MCF 10A (cell line): ENCODE measurements at regions not wholly inside any gene's neighbourhood (a gene's known extent, or its start where the extent isn't known, plus 50 kb on each side); places are given as distances from the start of the nearest gene placed in this dataset.

Experiments used
- BruUV-seq: library from RNA; stranded (reverse); fragments of 400-500 nt; replicated peaks from 2 replicates; lab custom pipeline; 2021; lab: Mats Ljungman, UMichigan
- CTCF ChIA-PET: fragments of 300-600 bp; sonication (Branson Sonifier 250); formaldehyde crosslinking; extraction: SDS; loops from one replicate; lab custom pipeline; 2021; ENCODE audit warnings: antibody characterized with exemption, inconsistent platforms; lab: Yijun Ruan, JAX
- POLR2A ChIA-PET: fragments of 300-600, 350-650 bp; sonication (Branson Sonifier 250); formaldehyde crosslinking; extraction: SDS; loops from one replicate; lab custom pipeline; 2020; ENCODE audit warnings: antibody characterized with exemption, inconsistent platforms; lab: Yijun Ruan, JAX
- DNase-seq: peaks from one replicate; pipeline ENCODE4 v3.0.0-alpha.2; 2018; ENCODE audit not compliant: unreplicated experiment
- H3K27ac Mint-ChIP-seq: one replicate; pipeline ENCODE4 v1.8.0; 2022; ENCODE audit warnings: mild to moderate bottlenecking, low read depth, mixed read lengths; ENCODE audit not compliant: unreplicated experiment
- H3K27me3 Mint-ChIP-seq: one replicate; pipeline ENCODE4 v1.8.0; 2022; ENCODE audit warnings: mixed read lengths; ENCODE audit not compliant: insufficient read depth, unreplicated experiment
- H3K36me3 Mint-ChIP-seq: one replicate; pipeline ENCODE4 v1.8.0; 2022; ENCODE audit warnings: mild to moderate bottlenecking, moderate library complexity, mixed read lengths; ENCODE audit not compliant: insufficient read depth, unreplicated experiment
- H3K4me1 Mint-ChIP-seq: one replicate; pipeline ENCODE4 v1.8.0; 2022; ENCODE audit warnings: mixed read lengths; ENCODE audit not compliant: insufficient read depth, unreplicated experiment
- H3K4me3 Mint-ChIP-seq: one replicate; pipeline ENCODE4 v1.8.0; 2022; ENCODE audit warnings: mild to moderate bottlenecking, moderate library complexity, mixed read lengths; ENCODE audit not compliant: unreplicated experiment
- H3K9me3 Mint-ChIP-seq: one replicate; pipeline ENCODE4 v1.8.0; 2022; ENCODE audit warnings: mixed read lengths; ENCODE audit not compliant: unreplicated experiment
- intact Hi-C: fragments of 100-400 bp; cut with micrococcal nuclease; formaldehyde crosslinking; loops from 2 replicates; pipeline ENCODE4 v1.14.1; 2022
- TF ChIP-seq, protein P1 (sequence below): fragments of 200-600 bp; IDR thresholded peaks from one replicate; pipeline ENCODE4 v1.8.0; 2022; ENCODE audit warnings: antibody characterized with exemption, mild to moderate bottlenecking; ENCODE audit not compliant: unreplicated experiment

DNA sequence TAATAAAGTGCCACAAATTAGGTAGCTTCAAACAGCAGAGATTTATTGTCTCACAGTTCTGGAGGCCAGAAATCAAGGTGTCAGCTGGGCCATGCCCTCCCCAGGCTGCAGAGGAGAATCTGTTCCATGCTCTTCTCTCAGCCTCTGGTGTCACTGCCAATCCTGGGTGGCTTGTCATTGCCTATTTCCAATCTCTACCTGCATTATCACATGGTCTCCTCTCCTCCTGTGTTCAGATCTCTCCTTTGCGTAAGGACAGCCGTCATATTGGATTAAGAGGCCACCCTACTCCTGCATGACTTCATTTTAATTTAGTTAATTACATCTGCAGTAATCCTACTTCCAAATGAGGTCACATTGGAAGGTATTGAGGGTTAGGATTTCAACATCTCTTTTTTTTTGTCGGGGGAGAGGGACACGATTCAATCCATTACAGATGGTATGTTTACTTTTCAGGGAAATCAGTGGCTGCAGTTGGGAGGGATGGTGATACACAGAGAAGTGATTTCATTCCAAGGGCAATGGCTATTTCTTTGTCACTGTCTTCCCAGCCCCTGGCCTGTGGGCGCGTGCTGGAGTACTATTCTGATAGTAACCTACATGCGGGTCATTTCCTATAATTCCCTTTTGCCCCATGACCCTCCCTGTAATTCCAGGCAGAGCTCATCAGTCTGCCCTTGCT lies 169.4 kb downstream of the MINAR1 start:
- CTCF ChIA-PET = interaction anchor here (0.6 to 0.7 kb wide), 2 partner anchors 345 to 455 kb away, joined by 3 to 4 read pairs; no protein-coding TSS in a partner anchor

DNA sequence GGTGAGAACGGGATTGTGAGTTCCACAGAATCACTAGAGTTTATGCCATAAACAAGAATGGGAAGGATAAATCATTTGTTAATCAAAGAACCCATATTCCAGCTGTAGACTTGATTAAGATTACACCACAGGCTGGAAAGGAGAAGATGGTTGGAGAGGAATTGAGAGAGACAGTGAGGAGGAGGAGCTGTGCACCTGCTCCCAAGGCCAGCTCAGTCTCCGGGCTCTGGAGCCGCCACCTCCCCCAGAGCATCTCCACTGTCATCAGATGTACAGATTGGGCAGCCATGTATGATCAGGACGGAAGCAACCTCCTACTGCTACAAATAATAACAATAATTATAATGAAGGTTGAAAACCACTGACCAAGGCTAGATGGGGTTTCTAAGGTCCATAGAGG lies 170.0 kb downstream of the MINAR1 start:
- BruUV-seq = no TSS peak
- intact Hi-C loops = no loop called here
- POLR2A ChIA-PET = no interaction called here

More for the DNA sequence above, 169.4 kb downstream of the MINAR1 start:
- H3K27ac Mint-ChIP-seq = no peak overlapping the region
- DNase-seq = no peak
- TF ChIP-seq, protein P1, sequence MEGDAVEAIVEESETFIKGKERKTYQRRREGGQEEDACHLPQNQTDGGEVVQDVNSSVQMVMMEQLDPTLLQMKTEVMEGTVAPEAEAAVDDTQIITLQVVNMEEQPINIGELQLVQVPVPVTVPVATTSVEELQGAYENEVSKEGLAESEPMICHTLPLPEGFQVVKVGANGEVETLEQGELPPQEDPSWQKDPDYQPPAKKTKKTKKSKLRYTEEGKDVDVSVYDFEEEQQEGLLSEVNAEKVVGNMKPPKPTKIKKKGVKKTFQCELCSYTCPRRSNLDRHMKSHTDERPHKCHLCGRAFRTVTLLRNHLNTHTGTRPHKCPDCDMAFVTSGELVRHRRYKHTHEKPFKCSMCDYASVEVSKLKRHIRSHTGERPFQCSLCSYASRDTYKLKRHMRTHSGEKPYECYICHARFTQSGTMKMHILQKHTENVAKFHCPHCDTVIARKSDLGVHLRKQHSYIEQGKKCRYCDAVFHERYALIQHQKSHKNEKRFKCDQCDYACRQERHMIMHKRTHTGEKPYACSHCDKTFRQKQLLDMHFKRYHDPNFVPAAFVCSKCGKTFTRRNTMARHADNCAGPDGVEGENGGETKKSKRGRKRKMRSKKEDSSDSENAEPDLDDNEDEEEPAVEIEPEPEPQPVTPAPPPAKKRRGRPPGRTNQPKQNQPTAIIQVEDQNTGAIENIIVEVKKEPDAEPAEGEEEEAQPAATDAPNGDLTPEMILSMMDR = no peak
- no peak overlapping the region for H3K4me3 Mint-ChIP-seq
- H3K4me1 Mint-ChIP-seq = no peaks in the 10 kb centered on the region
- intact Hi-C loops = no loop called here
- peaks cover 40% of the 10 kb centered on the region for H3K27me3 Mint-ChIP-seq
- no peaks in the 10 kb centered on the region for H3K36me3 Mint-ChIP-seq
- POLR2A ChIA-PET = no interaction called here
- BruUV-seq = no TSS peak
- H3K9me3 Mint-ChIP-seq = no peaks in the 10 kb centered on the region

DNA sequence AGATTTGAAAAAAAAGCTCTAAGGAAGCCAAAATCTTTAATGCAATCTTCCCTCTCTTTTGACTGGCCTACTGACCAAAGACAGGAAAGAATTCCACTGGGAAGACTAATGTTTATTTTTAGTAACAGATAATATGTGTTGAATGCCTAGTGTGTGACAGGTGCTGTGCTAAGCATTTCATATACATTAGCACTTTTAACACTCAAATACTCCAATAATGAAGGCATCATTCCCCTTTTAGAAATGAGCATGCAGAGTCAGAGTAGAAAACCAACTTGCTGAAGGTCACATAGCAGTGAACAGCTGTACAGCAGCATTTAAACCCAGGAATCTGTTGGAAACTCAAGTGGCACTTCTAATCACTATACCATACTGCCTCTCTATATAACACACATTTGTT lies 170.6 kb downstream of the MINAR1 start:
- Mint-ChIP-seq H3K27ac (no peak overlapping the region), H3K9me3 (no peaks in the 10 kb centered on the region), H3K36me3 (no peaks in the 10 kb centered on the region), H3K27me3 (peaks cover 51% of the 10 kb centered on the region), H3K4me3 (no peak overlapping the region), H3K4me1 (no peaks in the 10 kb centered on the region)
- DNase-seq = no peak
- POLR2A ChIA-PET = no interaction called here
- intact Hi-C loops = no loop called here
- CTCF ChIA-PET = no interaction called here
- BruUV-seq = no TSS peak
- TF ChIP-seq, protein P1 = no peak

More for the DNA sequence above, 170.0 kb downstream of the MINAR1 start:
- Mint-ChIP-seq H3K27me3 (peaks cover 46% of the 10 kb centered on the region), H3K36me3 (no peaks in the 10 kb centered on the region), H3K9me3 (no peaks in the 10 kb centered on the region), H3K4me3 (no peak overlapping the region), H3K27ac (no peak overlapping the region), H3K4me1 (no peaks in the 10 kb centered on the region)
- no peak for DNase-seq
- CTCF ChIA-PET = no interaction called here
- TF ChIP-seq, protein P1 = no peak

DNA sequence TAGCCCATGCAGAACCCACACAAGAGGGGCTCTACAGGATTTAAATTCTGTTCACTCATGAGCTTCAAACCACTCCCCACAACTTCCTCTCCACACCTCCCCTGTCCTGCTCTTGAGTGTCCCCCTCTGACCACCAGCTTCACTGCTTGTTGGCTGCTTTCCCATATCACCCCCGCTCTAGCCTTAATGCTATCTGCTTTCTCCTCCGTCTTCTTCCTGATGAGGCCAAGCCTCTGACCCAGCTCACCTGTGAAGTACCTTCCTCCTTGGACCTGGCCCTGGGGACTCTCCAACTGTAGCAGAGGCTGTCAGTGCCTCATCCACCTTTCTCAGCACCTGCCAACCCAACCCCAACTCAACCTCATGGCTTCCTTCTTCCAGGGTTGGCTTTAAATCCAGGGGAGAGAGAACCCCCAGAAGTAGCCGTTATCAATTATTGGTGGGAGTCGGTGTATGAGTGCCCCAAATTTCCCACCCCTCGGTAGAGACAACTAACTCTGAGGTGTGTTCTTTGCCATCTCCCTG lies 174.8 kb downstream of the MINAR1 start:
- no TSS peak for BruUV-seq
- TF ChIP-seq, protein P1 = no peak
- no peak for DNase-seq
- Mint-ChIP-seq H3K4me3 (no peak overlapping the region), H3K9me3 (no peaks in the 10 kb centered on the region), H3K27ac (no peak overlapping the region), H3K36me3 (no peaks in the 10 kb centered on the region), H3K27me3 (peaks cover 32% of the 10 kb centered on the region), H3K4me1 (no peaks in the 10 kb centered on the region)
- CTCF ChIA-PET = interaction anchor here (0.9 kb wide), 1 partner anchor 226 kb away, joined by 3 read pairs; no protein-coding TSS in a partner anchor
- POLR2A ChIA-PET = interaction anchor here (0.7 kb wide), 1 partner anchor 286 kb away, joined by 3 read pairs; no protein-coding TSS in a partner anchor
- intact Hi-C loops = no loop called here
